HG03108 (cell line): ENCODE measurements at regions not wholly inside any gene's neighbourhood (a gene's known extent, or its start where the extent isn't known, plus 50 kb on each side); places are given as distances from the start of the nearest gene placed in this dataset.

Experiments
- ATAC-seq: cut with Tn5 transposase; IDR thresholded peaks from one replicate; pipeline ENCODE4 v1.9.1; 2021; ENCODE audit warnings: moderate library complexity; ENCODE audit not compliant: unreplicated experiment

GRCh38 chr5:171624396-171624795 is 161.2 kb upstream of the SMIM23 start:
- ATAC-seq = no peak

GRCh38 chr5:171625646-171626045 is 160.0 kb upstream of the SMIM23 start:
- ATAC-seq = no peak

GRCh38 chr5:171627936-171628632 is 157.5 kb upstream of the SMIM23 start:
- no peak for ATAC-seq

GRCh38 chr5:171628633-171628974 is 157.0 kb upstream of the SMIM23 start:
- ATAC-seq = no peak

- ATAC-seq = no peak
Measured at GRCh38 chr5:171629221-171629620, 156.4 kb upstream of the SMIM23 start.

GRCh38 chr5:171629628-171630349 is 155.8 kb upstream of the SMIM23 start:
- ATAC-seq = no peak

- ATAC-seq = no peak
Measured at GRCh38 chr5:171630350-171631065, 155.1 kb upstream of the SMIM23 start.

GRCh38 chr5:171632616-171633015 is 153.0 kb upstream of the SMIM23 start:
- no peak for ATAC-seq

GRCh38 chr5:171633776-171634470 is 151.7 kb upstream of the SMIM23 start:
- peak; percentile 64 for ATAC-seq

GRCh38 chr5:171634511-171634910 is 151.1 kb upstream of the SMIM23 start:
- ATAC-seq = no peak

- ATAC-seq = no peak
Measured at GRCh38 chr5:171635028-171635427, 150.6 kb upstream of the SMIM23 start.

GRCh38 chr5:171635561-171636245 is 149.9 kb upstream of the SMIM23 start:
- no peak for ATAC-seq

- no peak for ATAC-seq
Measured at GRCh38 chr5:171637811-171638210, 147.8 kb upstream of the SMIM23 start.

- no peak for ATAC-seq
Measured at GRCh38 chr5:171639205-171639621, 146.4 kb upstream of the SMIM23 start.

- no peak for ATAC-seq
Measured at GRCh38 chr5:171639966-171640365, 145.7 kb upstream of the SMIM23 start.

GRCh38 chr5:171640480-171640879 is 145.1 kb upstream of the SMIM23 start:
- ATAC-seq = no peak

- ATAC-seq = no peak
Measured at GRCh38 chr5:171641891-171642290, 143.7 kb upstream of the SMIM23 start.

GRCh38 chr5:171642894-171643293 is 142.7 kb upstream of the SMIM23 start:
- ATAC-seq = no peak

GRCh38 chr5:171644536-171644935 is 141.1 kb upstream of the SMIM23 start:
- no peak for ATAC-seq

GRCh38 chr5:171646102-171647042 is 139.2 kb upstream of the SMIM23 start:
- no peak for ATAC-seq
